ENCODE measurements at regions not wholly inside any gene's neighbourhood (a gene's known extent, or its start where the extent isn't known, plus 50 kb on each side); places are given as distances from the start of the nearest gene placed in this dataset.

DNA sequence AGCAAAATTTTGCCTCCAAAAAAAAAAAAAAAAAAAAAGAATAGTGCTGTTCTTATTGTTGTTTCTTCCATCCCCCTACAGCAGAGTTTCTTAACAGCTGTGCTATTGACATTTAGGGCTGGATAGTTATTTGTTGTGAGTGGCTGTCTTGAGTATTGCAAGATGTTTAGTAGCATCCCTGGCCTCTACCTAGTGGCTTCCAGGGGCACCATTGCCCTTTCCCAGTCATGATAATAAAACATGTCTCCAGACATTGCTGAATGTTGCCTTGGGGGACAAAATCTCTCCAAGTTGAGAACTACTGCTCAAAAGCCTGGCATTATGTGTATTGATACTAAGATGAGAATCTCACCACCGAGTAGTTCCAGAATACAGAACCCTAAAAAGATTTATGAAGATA is 108.7 kb downstream of the PALM2AKAP2 start:
- no peak for DNase-seq (ENCODE audit: low read depth)
- TF ChIP-seq, protein P1, sequence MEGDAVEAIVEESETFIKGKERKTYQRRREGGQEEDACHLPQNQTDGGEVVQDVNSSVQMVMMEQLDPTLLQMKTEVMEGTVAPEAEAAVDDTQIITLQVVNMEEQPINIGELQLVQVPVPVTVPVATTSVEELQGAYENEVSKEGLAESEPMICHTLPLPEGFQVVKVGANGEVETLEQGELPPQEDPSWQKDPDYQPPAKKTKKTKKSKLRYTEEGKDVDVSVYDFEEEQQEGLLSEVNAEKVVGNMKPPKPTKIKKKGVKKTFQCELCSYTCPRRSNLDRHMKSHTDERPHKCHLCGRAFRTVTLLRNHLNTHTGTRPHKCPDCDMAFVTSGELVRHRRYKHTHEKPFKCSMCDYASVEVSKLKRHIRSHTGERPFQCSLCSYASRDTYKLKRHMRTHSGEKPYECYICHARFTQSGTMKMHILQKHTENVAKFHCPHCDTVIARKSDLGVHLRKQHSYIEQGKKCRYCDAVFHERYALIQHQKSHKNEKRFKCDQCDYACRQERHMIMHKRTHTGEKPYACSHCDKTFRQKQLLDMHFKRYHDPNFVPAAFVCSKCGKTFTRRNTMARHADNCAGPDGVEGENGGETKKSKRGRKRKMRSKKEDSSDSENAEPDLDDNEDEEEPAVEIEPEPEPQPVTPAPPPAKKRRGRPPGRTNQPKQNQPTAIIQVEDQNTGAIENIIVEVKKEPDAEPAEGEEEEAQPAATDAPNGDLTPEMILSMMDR (conservative IDR thresholded peaks at IDR 0.05; ENCODE audit: low read depth, low read length): no peak
- H3K4me3 ChIP-seq (ENCODE audit: low read length): no peak overlapping the region

DNA sequence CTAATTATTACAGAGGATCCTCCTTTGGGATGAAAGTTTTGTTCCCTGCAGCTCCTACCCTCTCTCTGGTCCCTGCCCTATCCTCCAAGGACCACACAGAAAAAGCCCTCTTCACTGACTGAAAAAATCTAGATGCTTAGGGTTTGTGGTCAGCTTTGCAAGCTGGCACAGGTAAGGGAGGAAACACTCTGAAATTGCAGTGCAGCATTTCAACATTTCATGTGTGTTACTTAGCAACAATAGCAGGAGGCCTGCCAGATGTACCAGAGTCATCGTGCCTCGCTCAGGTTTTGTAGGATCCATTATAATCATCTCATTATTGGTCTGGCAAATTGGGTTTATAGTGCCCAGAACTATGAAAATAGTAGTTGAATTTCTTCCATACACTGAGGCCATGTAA is 109.5 kb downstream of the PALM2AKAP2 start:
- no peak for DNase-seq (ENCODE audit: low read depth)
- TF ChIP-seq, protein P1 (conservative IDR thresholded peaks at IDR 0.05; ENCODE audit: low read depth, low read length): no peak
- H3K4me3 ChIP-seq (ENCODE audit: low read length): no peak overlapping the region

DNA sequence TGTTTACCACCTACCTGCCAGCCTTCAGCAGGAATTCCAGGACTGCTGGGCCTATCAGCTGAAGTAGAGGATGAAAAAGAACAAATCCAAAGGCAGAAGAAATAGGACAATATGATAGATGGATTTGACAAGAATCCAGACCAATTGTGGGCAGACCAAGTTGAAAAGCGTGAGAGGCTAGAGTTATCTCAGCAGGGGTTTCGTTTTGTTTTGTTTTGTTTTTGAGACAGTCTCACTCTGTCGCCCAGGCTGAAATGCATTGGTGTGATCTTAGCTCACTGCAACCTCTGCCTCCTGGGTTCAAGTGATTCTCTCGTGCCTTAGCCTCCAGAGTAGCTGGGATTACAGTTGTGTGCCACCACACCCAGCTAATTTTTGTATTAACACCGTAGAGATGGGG is 113.2 kb downstream of the PALM2AKAP2 start:
- H3K4me3 ChIP-seq (ENCODE audit: low read length): no peak overlapping the region
- TF ChIP-seq, protein P1 (conservative IDR thresholded peaks at IDR 0.05; ENCODE audit: low read depth, low read length): no peak
- DNase-seq (ENCODE audit: low read depth): no peak

DNA sequence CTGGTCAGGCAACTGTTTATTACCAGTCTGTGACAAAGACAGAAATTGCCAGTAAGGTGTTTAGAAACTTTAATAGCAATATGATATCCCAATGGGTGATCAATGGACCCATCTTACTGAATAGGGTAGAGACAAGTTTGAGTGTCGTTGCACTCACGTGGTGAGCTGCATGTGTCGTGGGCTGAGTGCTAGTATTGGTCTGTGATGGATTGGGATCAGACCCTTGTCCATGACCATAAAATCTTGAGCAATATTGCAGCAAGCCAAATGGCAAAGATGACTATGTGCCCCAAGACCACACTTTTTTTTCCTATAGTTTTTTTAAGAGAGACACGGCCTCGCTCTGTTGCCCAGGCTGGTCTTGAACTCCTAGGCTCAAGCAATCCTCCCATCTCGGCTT is 114.5 kb downstream of the PALM2AKAP2 start:
- no peak for DNase-seq (ENCODE audit: low read depth)
- TF ChIP-seq, protein P1 (conservative IDR thresholded peaks at IDR 0.05; ENCODE audit: low read depth, low read length): no peak
- no peak overlapping the region for H3K4me3 ChIP-seq (ENCODE audit: low read length)

DNA sequence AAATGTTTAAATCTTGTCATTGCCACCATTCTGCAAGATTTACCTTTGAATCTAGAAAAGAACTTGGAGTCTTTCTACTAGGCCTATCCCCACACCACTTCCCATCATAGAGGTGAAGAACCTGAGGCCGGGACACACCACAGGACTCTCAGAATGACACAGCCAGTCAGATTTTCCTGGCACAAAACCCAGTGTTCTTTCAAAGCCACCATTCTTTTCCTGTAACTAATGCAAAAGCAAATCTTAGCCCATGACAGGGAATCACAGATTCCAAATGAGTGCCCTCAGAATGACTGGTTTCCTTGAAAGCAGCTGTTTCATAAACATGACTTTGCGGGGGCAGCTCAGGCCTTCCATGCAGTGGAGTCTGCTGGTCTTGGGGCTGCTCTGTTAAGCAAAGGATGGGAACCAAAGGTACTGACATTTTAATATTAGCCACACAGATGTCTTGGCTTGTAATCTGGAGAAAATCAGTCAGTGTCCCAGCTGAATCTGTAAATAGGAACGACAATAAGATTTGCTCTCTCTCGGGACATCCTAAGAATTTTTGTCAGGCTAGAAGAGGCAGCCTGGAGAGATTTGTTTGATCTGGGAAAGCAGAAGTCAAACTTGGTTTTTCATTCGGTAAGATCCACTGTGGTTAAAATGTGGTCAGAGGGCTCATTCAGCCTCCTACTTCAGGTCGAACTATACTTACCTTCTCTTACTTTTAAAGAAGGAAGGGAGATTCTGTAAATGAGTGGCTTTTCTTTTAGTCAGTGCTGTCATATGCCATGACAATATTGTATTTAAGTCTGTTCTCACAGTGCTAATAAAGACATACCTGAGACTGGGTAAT is 115.1 kb downstream of the PALM2AKAP2 start:
- no peak overlapping the region for H3K4me3 ChIP-seq (ENCODE audit: low read length)
- no peak for DNase-seq (ENCODE audit: low read depth)
- TF ChIP-seq, protein P1 (conservative IDR thresholded peaks at IDR 0.05; ENCODE audit: low read depth, low read length): no peak

DNA sequence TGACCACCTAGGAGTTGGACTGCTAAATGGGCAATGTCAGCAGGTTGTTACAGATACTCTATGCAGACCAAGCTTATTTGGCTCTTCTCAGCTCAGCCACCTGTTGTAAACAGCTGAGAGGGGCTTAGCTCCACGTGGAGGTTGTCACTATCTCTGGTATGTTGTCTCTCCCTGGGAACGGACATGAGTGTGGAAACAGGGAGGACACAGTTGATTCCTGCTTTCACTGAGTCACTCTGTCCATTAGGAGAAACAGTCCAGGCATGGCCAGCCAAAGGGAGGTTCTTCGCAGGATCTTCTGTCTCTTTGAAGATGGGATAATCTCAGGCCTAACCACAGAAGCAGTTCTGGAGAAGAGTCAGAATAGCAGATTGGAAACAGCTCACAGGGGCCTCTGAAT is 121.2 kb downstream of the PALM2AKAP2 start:
- DNase-seq (ENCODE audit: low read depth): no peak
- TF ChIP-seq, protein P1 (conservative IDR thresholded peaks at IDR 0.05; ENCODE audit: low read depth, low read length): no peak
- H3K4me3 ChIP-seq (ENCODE audit: low read length): no peak overlapping the region

DNA sequence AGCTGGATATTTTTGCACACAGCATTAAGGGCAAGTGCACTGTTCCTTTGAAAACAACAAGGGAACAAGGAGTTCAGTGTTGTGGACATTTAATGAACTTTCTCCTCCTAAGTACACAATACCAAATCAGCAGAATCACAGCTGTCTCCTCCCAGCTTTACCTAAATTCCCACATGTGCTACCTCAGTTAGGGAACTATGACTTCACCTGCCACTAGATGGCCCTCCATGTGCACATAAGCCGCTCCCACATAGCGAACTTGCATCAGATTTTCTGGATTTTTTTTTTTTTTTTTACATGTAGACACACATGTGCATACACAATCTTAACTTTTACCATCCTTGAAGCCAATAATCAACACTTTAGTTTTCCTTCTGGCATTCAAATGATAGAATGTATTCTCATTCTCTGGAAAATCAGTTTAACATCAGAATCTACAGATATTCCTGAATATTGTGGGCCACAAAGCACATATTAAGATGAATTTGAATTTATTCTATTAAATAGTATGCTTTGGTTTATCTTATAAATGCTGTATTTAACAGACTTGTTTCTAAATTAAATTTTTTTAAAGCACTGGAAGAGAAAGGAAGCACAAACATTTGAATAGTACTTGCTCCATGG is 123.6 kb downstream of the PALM2AKAP2 start:
- TF ChIP-seq, protein P1 (conservative IDR thresholded peaks at IDR 0.05; ENCODE audit: low read depth, low read length): peak; percentile 82
- peak; percentile 36 for DNase-seq (ENCODE audit: low read depth)
- H3K4me3 ChIP-seq (ENCODE audit: low read length): no peak overlapping the region
